Fibroblast of lung (primary cell): ENCODE measurements at regions not wholly inside any gene's neighbourhood (a gene's known extent, or its start where the extent isn't known, plus 50 kb on each side); places are given as distances from the start of the nearest gene placed in this dataset.

Experiments used
- DNase-seq, 2 donors: peaks; one replicate each; pipeline versions ENCODE4 v3.0.0 to v3.0.0-alpha.2; 2010; ENCODE audit warnings: low read depth in 2 of 2
- H2AFZ ChIP-seq: 2 replicates; pipeline ENCODE4 v1.5.1; 2012; ENCODE audit warnings: low read length, control low read depth, inconsistent platforms
- H3K27ac ChIP-seq: 2 replicates; pipeline ENCODE4 v1.5.1; 2011; ENCODE audit warnings: low read length, control low read depth; ENCODE audit not compliant: insufficient read depth
- H3K27me3 ChIP-seq: 2 replicates; pipeline ENCODE4 v1.5.1; 2011; ENCODE audit warnings: mild to moderate bottlenecking, low read length; ENCODE audit not compliant: control insufficient read depth, insufficient read depth
- H3K36me3 ChIP-seq: 2 replicates; pipeline ENCODE4 v1.5.1; 2011; ENCODE audit warnings: low read length; ENCODE audit not compliant: control insufficient read depth, insufficient read depth
- H3K4me1 ChIP-seq: 2 replicates; pipeline ENCODE4 v1.5.1; 2011; ENCODE audit warnings: low read length; ENCODE audit not compliant: control insufficient read depth, insufficient read depth; ENCODE audit errors: extremely low read depth
- H3K4me2 ChIP-seq: 2 replicates; pipeline ENCODE4 v1.5.1; 2011; ENCODE audit warnings: low read length, control low read depth; ENCODE audit not compliant: insufficient read depth; ENCODE audit errors: extremely low read depth
- H3K4me3 ChIP-seq, 4 experiments: fragments of 200-600 bp in 1 of 4; sonication (generic) in 1 of 4; replicated peaks in 1 of 4; 2 replicates each; pipeline ENCODE4 v1.5.1; 2011 to 2016; ENCODE audit warnings: low read length in 4 of 4, low read depth in 3 of 4, mild to moderate bottlenecking in 3 of 4, control low read depth in 2 of 4, inconsistent platforms in 1 of 4, mixed read lengths in 1 of 4; ENCODE audit not compliant: insufficient read depth in 1 of 4; ENCODE audit errors: control extremely low read depth in 1 of 4
- H3K79me2 ChIP-seq: 2 replicates; pipeline ENCODE4 v1.5.1; 2012; ENCODE audit warnings: mild to moderate bottlenecking, low read length, inconsistent platforms; ENCODE audit not compliant: control insufficient read depth, insufficient read depth
- H3K9ac ChIP-seq: 2 replicates; pipeline ENCODE4 v1.5.1; 2011; ENCODE audit warnings: mild to moderate bottlenecking, low read length, control low read depth; ENCODE audit not compliant: insufficient read depth
- H3K9me3 ChIP-seq: 2 replicates; pipeline ENCODE4 v1.5.1; 2012; ENCODE audit warnings: low read depth, low read length; ENCODE audit not compliant: control insufficient read depth, insufficient read depth
- H4K20me1 ChIP-seq: 2 replicates; pipeline ENCODE4 v1.5.1; 2011; ENCODE audit warnings: low read length; ENCODE audit not compliant: control insufficient read depth, insufficient read depth; ENCODE audit errors: extremely low read depth
- EZH2 ChIP-seq: IDR thresholded peaks from 2 replicates; pipeline ENCODE4 v1.5.1; 2012; ENCODE audit warnings: low read length, control low read depth, mild to moderate bottlenecking; ENCODE audit errors: missing control alignments
- TF ChIP-seq, protein P1 (sequence below), 2 donors: IDR thresholded peaks in 1 of 2; conservative IDR thresholded peaks in 1 of 2; 1 replicate in 1 of 2; 2 replicates in 1 of 2; pipeline ENCODE4 v1.5.1; 2011 to 2012; ENCODE audit warnings: low read length in 2 of 2, control low read depth in 1 of 2, inconsistent platforms in 1 of 2, low read depth in 1 of 2, mild to moderate bottlenecking in 1 of 2

DNA sequence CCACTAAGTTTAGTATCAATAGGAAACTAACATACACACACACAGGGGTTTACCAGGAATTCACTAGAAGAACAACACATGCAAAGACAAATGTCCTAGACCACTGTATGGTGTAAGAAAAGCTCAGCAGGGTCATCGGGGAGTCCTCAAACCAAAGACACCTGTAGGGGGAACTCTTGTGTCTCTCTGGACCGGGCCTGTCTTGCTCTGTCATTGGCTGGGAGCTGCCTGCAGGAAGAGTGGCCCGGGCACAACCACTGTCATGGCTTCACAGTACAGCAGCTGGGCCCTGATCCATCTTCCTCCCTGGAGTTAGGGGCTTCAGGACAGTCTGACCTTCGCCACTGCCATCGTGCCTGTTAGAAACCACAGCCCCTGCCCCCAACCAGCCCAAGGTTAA is 263.6 kb upstream of the DYNLRB2 start:
- TF ChIP-seq, protein P1, sequence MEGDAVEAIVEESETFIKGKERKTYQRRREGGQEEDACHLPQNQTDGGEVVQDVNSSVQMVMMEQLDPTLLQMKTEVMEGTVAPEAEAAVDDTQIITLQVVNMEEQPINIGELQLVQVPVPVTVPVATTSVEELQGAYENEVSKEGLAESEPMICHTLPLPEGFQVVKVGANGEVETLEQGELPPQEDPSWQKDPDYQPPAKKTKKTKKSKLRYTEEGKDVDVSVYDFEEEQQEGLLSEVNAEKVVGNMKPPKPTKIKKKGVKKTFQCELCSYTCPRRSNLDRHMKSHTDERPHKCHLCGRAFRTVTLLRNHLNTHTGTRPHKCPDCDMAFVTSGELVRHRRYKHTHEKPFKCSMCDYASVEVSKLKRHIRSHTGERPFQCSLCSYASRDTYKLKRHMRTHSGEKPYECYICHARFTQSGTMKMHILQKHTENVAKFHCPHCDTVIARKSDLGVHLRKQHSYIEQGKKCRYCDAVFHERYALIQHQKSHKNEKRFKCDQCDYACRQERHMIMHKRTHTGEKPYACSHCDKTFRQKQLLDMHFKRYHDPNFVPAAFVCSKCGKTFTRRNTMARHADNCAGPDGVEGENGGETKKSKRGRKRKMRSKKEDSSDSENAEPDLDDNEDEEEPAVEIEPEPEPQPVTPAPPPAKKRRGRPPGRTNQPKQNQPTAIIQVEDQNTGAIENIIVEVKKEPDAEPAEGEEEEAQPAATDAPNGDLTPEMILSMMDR (conservative IDR thresholded peaks at IDR 0.05 in 1 of 2, IDR thresholded peaks at IDR 0.05 in 1 of 2; ENCODE audit: low read depth in 1 of 2, low read length in 2 of 2), result no peak
- no peak for TF ChIP-seq EZH2
- no peaks in the 10 kb centered on the region for H3K9me3 ChIP-seq
- no peak overlapping the region for H3K27ac ChIP-seq
- no peak overlapping the region for H3K9ac ChIP-seq
- no peaks in the 10 kb centered on the region for H3K79me2 ChIP-seq
- no peaks in the 10 kb centered on the region for H3K4me1 ChIP-seq
- DNase-seq, result no peak
- H3K36me3 ChIP-seq, result no peaks in the 10 kb centered on the region
- no peaks in the 10 kb centered on the region for H4K20me1 ChIP-seq
- H3K27me3 ChIP-seq, result no peaks in the 10 kb centered on the region
- no peak overlapping the region for H3K4me2 ChIP-seq
- H3K4me3 ChIP-seq, result no peak overlapping the region
- H2AFZ ChIP-seq, result no peak overlapping the region

DNA sequence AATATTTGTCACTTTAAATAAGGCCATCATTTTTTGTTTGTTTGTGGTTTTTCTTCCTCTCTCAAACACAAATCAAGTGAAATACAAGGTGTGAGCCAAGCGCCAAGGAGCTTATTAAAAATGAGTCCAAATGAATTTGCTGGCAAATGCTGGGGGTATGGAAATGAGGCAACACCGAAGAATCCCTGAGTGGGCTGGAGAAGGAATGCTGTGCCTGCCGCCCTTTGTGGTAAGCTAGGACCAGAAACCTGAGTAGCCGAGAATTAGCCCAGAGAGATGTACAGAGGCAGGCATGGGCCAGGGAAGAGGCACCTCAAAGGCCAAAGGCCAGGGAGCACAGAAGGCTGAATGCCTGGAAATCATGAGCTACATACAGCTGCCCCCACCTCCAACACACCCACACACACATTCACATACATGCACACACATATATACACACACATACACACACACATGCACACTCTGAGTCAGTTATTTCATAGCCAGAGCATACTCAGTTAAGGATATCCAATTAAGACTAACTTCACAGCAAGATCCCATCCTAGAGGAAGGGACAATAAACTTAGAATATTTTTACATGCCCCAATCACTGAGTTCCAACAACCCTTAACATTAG is 266.1 kb upstream of the DYNLRB2 start:
- Histone ChIP-seq H2AFZ (no peak overlapping the region), H4K20me1 (no peaks in the 10 kb centered on the region), H3K27ac (no peak overlapping the region), H3K79me2 (no peaks in the 10 kb centered on the region), H3K4me3 (no peak overlapping the region), H3K27me3 (no peaks in the 10 kb centered on the region), H3K36me3 (no peaks in the 10 kb centered on the region), H3K9me3 (no peaks in the 10 kb centered on the region), H3K4me2 (no peak overlapping the region), H3K4me1 (no peaks in the 10 kb centered on the region), H3K9ac (no peak overlapping the region)
- TF ChIP-seq EZH2, result no peak
- TF ChIP-seq, protein P1 (conservative IDR thresholded peaks at IDR 0.05 in 1 of 2, IDR thresholded peaks at IDR 0.05 in 1 of 2; ENCODE audit: low read depth in 1 of 2, low read length in 2 of 2), result no peak
- peak; percentile 23 to 96 for DNase-seq

DNA sequence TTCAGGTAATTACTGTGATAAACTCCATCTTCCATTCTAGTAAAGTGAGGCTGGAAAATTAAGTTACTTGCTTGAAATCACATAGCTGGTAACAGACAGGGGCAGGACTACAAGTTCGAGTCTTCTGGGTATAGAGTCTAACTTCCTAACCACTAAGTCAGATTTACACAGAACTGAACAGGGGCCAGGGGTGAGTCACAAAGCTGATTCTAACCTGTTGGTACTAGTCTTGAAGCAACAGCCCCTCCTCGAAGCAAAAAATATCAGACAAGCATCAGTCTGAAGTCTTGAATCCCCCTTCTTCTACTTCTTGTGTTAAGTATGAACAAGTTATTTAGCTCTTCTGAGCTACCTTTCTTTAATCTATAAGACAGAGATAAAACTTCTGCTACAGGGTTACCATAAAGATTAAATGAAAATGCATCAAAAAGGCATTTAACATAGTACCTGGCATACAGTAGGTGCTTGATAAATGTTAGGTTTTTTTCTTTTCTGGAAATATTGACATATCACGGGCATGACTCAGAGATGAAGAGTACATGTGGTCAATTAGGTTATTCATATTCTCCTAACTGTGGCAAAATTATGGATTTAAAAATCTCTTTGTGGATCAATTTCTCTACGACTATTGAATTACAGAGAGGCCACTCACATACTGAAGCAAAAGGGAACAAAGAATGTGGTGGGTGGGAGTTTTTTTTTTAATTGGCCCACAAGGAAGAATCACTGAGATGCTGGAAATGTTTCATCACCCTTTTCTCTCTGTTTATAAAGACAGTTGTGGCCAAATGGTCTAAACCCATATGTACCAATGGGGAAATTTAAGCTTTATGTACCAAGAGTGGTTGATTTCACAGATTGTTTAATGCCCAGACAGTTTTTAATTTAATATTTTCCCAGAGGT is 266.9 kb upstream of the DYNLRB2 start:
- Histone ChIP-seq H3K79me2 (no peaks in the 10 kb centered on the region), H3K4me2 (no peak overlapping the region), H3K4me3 (no peak overlapping the region), H3K9ac (no peak overlapping the region), H2AFZ (no peak overlapping the region), H4K20me1 (no peaks in the 10 kb centered on the region), H3K9me3 (no peaks in the 10 kb centered on the region), H3K4me1 (no peaks in the 10 kb centered on the region), H3K27me3 (no peaks in the 10 kb centered on the region), H3K27ac (no peak overlapping the region), H3K36me3 (no peaks in the 10 kb centered on the region)
- TF ChIP-seq, protein P1 (conservative IDR thresholded peaks at IDR 0.05 in 1 of 2, IDR thresholded peaks at IDR 0.05 in 1 of 2; ENCODE audit: low read depth in 1 of 2, low read length in 2 of 2), result no peak
- TF ChIP-seq EZH2, result no peak
- peak; percentile 24 to 88 for DNase-seq
